Myocyte (in vitro differentiated cells): ENCODE measurements at regions not wholly inside any gene's neighbourhood (a gene's known extent, or its start where the extent isn't known, plus 50 kb on each side); places are given as distances from the start of the nearest gene placed in this dataset.
A peak's percentile ranks its signal among the peaks of the same experiment; 100 is the strongest.
"Not testable (repeated sequence)": the region's sequence is repeated elsewhere in the genome, so short reads cannot be mapped to it uniquely, and the experiment has no call there.

Source experiments
- DNase-seq: peaks from one replicate; pipeline ENCODE4 v3.0.0-alpha.2; 2012; ENCODE audit warnings: low read depth

GRCh38 chr2:91604629-91605028 is 2913.2 kb downstream of the RPIA start:
- DNase-seq: not testable (repeated sequence)

GRCh38 chr2:91623739-91624138 is 2932.3 kb downstream of the RPIA start:
- not testable (repeated sequence) for DNase-seq

GRCh38 chr2:91628471-91628870 is 2937.0 kb downstream of the RPIA start:
- not testable (repeated sequence) for DNase-seq

GRCh38 chr2:91657193-91657592 is 2965.7 kb downstream of the RPIA start:
- peak; percentile 24 for DNase-seq

GRCh38 chr2:91658336-91658735 is 2966.9 kb downstream of the RPIA start:
- peak; percentile 1 for DNase-seq

GRCh38 chr2:91659189-91659916 is 2967.9 kb downstream of the RPIA start:
- DNase-seq: not testable (repeated sequence)

- peak; percentile 35 for DNase-seq
Observed at GRCh38 chr2:91659917-91660275, 2968.4 kb downstream of the RPIA start.

GRCh38 chr2:91667341-91667740 is 2975.9 kb downstream of the RPIA start:
- DNase-seq: not testable (repeated sequence)

GRCh38 chr2:91685541-91685940 is 2994.1 kb downstream of the RPIA start:
- DNase-seq: not testable (repeated sequence)

- DNase-seq: not testable (repeated sequence)
Observed at GRCh38 chr2:91686046-91686445, 2994.6 kb downstream of the RPIA start.
